Suprapubic skin (tissue), 4 donors: ENCODE measurements at regions not wholly inside any gene's neighbourhood (a gene's known extent, or its start where the extent isn't known, plus 50 kb on each side); places are given as distances from the start of the nearest gene placed in this dataset.

Source experiments
- DNase-seq, 2 donors: peaks; one replicate each; pipeline ENCODE4 v3.0.0-alpha.2; 2019; ENCODE audit warnings: low spot score in 2 of 2
- H3K27ac ChIP-seq: fragments of 200-600 bp; sonication (generic); one replicate; pipeline ENCODE4 v1.5.1; 2019
- H3K27me3 ChIP-seq: fragments of 200-600 bp; sonication (generic); one replicate; pipeline ENCODE4 v1.5.1; 2019
- H3K36me3 ChIP-seq: fragments of 200-600 bp; sonication (generic); one replicate; pipeline ENCODE4 v1.5.1; 2019
- H3K4me1 ChIP-seq: fragments of 200-600 bp; sonication (generic); one replicate; pipeline ENCODE4 v1.5.1; 2019
- H3K4me3 ChIP-seq: fragments of 200-600 bp; sonication (generic); one replicate; pipeline ENCODE4 v1.5.1; 2019; ENCODE audit warnings: mild to moderate bottlenecking
- H3K9me3 ChIP-seq: fragments of 200-600 bp; sonication (generic); one replicate; pipeline ENCODE4 v1.5.1; 2019
- CTCF ChIP-seq, 2 donors: fragments of 200-600 bp in 1 of 2; fragments of 450-650 bp in 1 of 2; sonication (generic) in 1 of 2; IDR thresholded peaks; one replicate each; pipeline ENCODE4 v1.5.1; 2016 to 2019; ENCODE audit warnings: antibody characterized with exemption in 2 of 2, mild to moderate bottlenecking in 1 of 2, moderate library complexity in 1 of 2
- EP300 ChIP-seq: sonication (generic); formaldehyde crosslinking; IDR thresholded peaks from one replicate; pipeline ENCODE4 v1.6.1; 2017; ENCODE audit warnings: antibody characterized with exemption
- POLR2A ChIP-seq, 2 donors: fragments of 450-650 bp; IDR thresholded peaks; one replicate each; pipeline ENCODE4 v1.6.1; 2017; ENCODE audit warnings: antibody characterized with exemption in 2 of 2, mild to moderate bottlenecking in 2 of 2, moderate library complexity in 2 of 2
- POLR2AphosphoS5 ChIP-seq, 3 donors: sonication (generic); formaldehyde crosslinking; IDR thresholded peaks; one replicate each; pipeline ENCODE4 v1.6.1; 2017; ENCODE audit warnings: antibody characterized with exemption in 3 of 3
- WGBS: methylation state at CpG from one replicate; pipeline ENCODE4 v1.1.5; 2018; 5-methylcytosine and 5-hydroxymethylcytosine counted together

DNA sequence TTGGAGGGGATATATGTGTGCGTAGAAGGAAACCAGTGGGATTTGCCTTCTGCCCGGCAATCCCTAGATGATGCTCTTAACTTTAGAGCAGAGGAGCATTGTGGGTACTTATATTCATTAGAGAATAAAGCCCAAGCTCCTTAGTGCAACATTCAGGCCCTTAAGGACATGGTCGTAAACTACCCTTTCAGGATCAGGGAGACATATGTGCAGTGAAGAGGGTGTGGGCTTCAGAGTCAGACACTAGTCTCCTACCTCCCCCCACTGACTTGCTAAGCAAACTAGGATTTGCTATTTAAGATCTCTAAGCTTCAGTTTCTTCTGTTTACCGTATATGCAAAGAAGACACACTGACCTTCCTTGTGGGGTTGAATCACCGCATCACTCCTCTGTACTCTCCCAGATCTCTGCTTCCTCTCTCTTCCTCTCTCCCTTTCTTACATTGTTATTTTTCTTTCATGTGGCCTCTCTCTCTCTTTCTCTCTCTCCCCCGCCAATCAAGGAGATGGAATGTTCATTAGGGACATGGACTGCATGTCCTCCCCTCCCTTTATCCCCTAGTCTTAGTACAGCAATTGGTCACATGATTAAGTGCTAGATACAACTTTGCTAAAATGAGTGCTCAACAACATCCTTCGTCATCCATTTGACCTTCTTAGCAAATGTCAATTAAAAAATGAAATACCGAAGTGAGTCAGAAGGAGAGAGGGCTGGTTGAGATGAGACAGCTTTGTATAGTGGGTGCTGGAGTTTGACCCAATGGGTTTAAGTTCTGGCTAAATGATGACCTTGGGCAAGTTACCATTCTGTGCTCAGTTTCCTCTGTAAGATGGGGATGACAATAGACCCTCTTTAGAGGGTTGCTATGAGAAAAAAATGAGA, 91.7 kb downstream of the TMX1 start:
- H3K36me3 ChIP-seq: no peaks in the 10 kb centered on the region
- H3K27me3 ChIP-seq: no peaks in the 10 kb centered on the region
- no peak for DNase-seq
- no peak overlapping the region for H3K27ac ChIP-seq
- H3K9me3 ChIP-seq: no peaks in the 10 kb centered on the region
- H3K4me1 ChIP-seq: peaks cover 73% of the 10 kb centered on the region
- TF ChIP-seq CTCF (IDR thresholded peaks at IDR 0.05) (no peak), POLR2AphosphoS5 (IDR thresholded peaks at IDR 0.05) (no peak), POLR2A (IDR thresholded peaks at IDR 0.05) (no peak), EP300 (no peak)
- 81% methylated on average over 8 of the region's 8 CpGs for WGBS
- no peak overlapping the region for H3K4me3 ChIP-seq

- no peak for DNase-seq
- Histone ChIP-seq H3K9me3 (no peaks in the 10 kb centered on the region), H3K4me3 (no peak overlapping the region), H3K4me1 (peaks cover 71% of the 10 kb centered on the region), H3K27ac (peak overlapping the region; percentile 78), H3K36me3 (no peaks in the 10 kb centered on the region), H3K27me3 (no peaks in the 10 kb centered on the region)
- TF ChIP-seq POLR2A (IDR thresholded peaks at IDR 0.05) (no peak), EP300 (no peak), POLR2AphosphoS5 (IDR thresholded peaks at IDR 0.05) (no peak), CTCF (IDR thresholded peaks at IDR 0.05) (no peak)
- 60% methylated on average over 4 of the region's 4 CpGs for WGBS
Measured at GRCh38 chr14:51333299-51333698, 93.3 kb downstream of the TMX1 start.

DNA sequence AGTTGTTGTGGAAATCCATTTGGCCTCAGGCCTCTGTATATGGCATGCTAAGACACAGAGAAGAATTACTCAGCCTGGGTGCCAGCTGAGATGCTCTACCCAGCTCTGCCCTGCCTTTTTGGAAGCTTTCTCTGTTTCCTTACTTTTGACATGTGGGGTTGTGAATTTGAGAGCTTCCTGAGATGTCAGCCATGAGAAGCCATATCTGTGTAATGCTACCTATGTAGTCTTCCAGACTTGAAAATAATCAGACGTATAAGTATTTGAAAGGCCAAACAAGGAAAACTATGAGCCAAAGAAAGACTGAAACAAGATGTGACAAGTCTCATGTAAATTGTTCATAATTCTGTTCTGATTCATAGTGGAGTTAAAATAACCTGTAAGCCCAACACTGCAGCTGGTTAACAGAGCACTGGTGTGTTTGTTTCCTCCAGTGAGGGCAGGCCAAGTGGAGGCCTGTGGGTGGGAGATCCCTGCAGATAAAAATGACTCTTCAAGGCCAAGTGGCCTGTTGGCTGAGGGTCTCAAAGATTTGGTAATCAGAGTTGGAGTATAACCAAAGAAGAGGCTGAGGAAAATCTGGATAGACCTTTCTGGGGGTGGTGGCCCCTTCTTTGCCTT, 94.0 kb downstream of the TMX1 start:
- Histone ChIP-seq H3K4me1 (peaks cover 64% of the 10 kb centered on the region), H3K4me3 (no peak overlapping the region), H3K36me3 (no peaks in the 10 kb centered on the region), H3K9me3 (no peaks in the 10 kb centered on the region), H3K27me3 (no peaks in the 10 kb centered on the region), H3K27ac (peak overlapping the region; percentile 78)
- no peak for DNase-seq
- TF ChIP-seq CTCF (IDR thresholded peaks at IDR 0.05) (no peak), POLR2AphosphoS5 (IDR thresholded peaks at IDR 0.05) (no peak), EP300 (no peak), POLR2A (IDR thresholded peaks at IDR 0.05) (no peak)
- 35% methylated on average over 1 of the region's 1 CpG for WGBS

DNA sequence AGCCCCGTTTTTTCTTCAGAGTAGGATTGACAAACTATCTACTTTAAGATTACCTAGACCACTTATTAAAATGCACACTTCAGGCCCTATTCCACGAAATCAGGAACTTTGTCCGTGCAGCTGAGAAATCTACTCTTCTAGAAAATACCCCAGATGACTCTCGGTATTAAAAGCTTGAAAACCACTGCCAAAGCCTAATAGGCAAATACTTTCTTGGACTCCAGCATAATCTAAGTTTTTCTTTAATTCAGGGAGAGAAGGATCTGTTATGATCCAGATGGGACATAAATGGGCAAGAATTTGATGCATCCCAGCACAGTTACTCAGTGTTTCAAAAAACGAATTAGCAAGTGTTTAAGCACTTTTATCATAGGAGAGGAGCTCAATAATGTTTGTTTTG, 94.5 kb downstream of the TMX1 start:
- no peaks in the 10 kb centered on the region for H3K36me3 ChIP-seq
- DNase-seq: no peak
- H3K9me3 ChIP-seq: no peaks in the 10 kb centered on the region
- no peak overlapping the region for H3K4me3 ChIP-seq
- H3K27me3 ChIP-seq: no peaks in the 10 kb centered on the region
- 32% methylated on average over 5 of the region's 5 CpGs for WGBS
- peak overlapping the region; percentile 78 for H3K27ac ChIP-seq
- TF ChIP-seq EP300: no peak
- TF ChIP-seq POLR2AphosphoS5 (IDR thresholded peaks at IDR 0.05): no peak
- no peak for TF ChIP-seq POLR2A (IDR thresholded peaks at IDR 0.05)
- TF ChIP-seq CTCF (IDR thresholded peaks at IDR 0.05): no peak
- peaks cover 62% of the 10 kb centered on the region for H3K4me1 ChIP-seq

DNA sequence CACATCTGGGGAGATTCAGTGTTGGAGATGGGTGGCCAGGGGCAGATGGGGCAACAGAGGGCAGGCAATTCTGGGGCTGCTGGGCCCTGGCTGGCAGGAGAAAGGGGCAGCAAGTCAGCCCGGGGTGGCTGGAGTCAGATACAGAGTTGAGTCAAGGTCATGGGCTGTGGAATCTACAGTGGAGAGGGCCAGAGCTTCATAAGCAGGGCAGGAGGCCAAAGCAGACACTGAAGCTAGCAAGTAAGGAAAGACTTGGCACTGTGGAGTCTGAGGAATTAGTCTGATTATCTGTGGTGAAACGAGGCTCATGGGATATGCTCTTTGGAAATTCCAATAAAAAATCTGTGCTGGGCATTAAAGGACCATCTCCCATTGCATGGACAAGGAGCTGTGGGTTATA, 95.5 kb downstream of the TMX1 start:
- peak; percentile 76 to 83 for DNase-seq
- Histone ChIP-seq H3K27me3 (no peaks in the 10 kb centered on the region), H3K4me1 (peaks cover 62% of the 10 kb centered on the region), H3K4me3 (no peak overlapping the region), H3K36me3 (no peaks in the 10 kb centered on the region), H3K9me3 (no peaks in the 10 kb centered on the region), H3K27ac (peak overlapping the region; percentile 78)
- 32% methylated on average over 2 of the region's 2 CpGs for WGBS
- TF ChIP-seq POLR2AphosphoS5 (IDR thresholded peaks at IDR 0.05): no peak
- TF ChIP-seq EP300: no peak
- no peak for TF ChIP-seq CTCF (IDR thresholded peaks at IDR 0.05)
- TF ChIP-seq POLR2A (IDR thresholded peaks at IDR 0.05): no peak
